Activated CD8-positive, alpha-beta memory T cell treated with anti-CD3 and anti-CD28 coated beads, Interleukin-2, amount 50 U/mL, for 24 hours (primary cell): ENCODE measurements at regions not wholly inside any gene's neighbourhood (a gene's known extent, or its start where the extent isn't known, plus 50 kb on each side); places are given as distances from the start of the nearest gene placed in this dataset.

Experiments used
- DNase-seq: peaks from one replicate; pipeline ENCODE4 v3.0.0-alpha.2; 2020; ENCODE audit errors: extremely low read depth

- no peak for DNase-seq
Measured at GRCh38 chr15:94057305-94057704, 174.1 kb upstream of the MCTP2 start.

GRCh38 chr15:94056314-94056713, 175.0 kb upstream of the MCTP2 start:
- DNase-seq = no peak

- no peak for DNase-seq
Measured at GRCh38 chr15:94053626-94054025, 177.7 kb upstream of the MCTP2 start.

- no peak for DNase-seq
Measured at GRCh38 chr15:94052711-94053110, 178.7 kb upstream of the MCTP2 start.

GRCh38 chr15:94047566-94047965, 183.8 kb upstream of the MCTP2 start:
- DNase-seq = no peak

GRCh38 chr15:94042180-94042928, 189.0 kb upstream of the MCTP2 start:
- no peak for DNase-seq

GRCh38 chr15:94041746-94042145, 189.6 kb upstream of the MCTP2 start:
- DNase-seq = no peak

GRCh38 chr15:94040541-94041248, 190.7 kb upstream of the MCTP2 start:
- DNase-seq = no peak

GRCh38 chr15:94036156-94036555, 195.2 kb upstream of the MCTP2 start:
- DNase-seq = no peak

- no peak for DNase-seq
Measured at GRCh38 chr15:94033683-94034020, 197.7 kb upstream of the MCTP2 start.

GRCh38 chr15:94033014-94033682, 198.2 kb upstream of the MCTP2 start:
- DNase-seq = no peak

- DNase-seq = no peak
Measured at GRCh38 chr15:94032571-94032970, 198.8 kb upstream of the MCTP2 start.

- no peak for DNase-seq
Measured at GRCh38 chr15:94031072-94031471, 200.3 kb upstream of the MCTP2 start.

GRCh38 chr15:94029495-94029894, 201.9 kb upstream of the MCTP2 start:
- DNase-seq = no peak

GRCh38 chr15:94028809-94029208, 202.6 kb upstream of the MCTP2 start:
- DNase-seq = no peak

- no peak for DNase-seq
Measured at GRCh38 chr15:94028121-94028520, 203.2 kb upstream of the MCTP2 start.

GRCh38 chr15:94027581-94027980, 203.8 kb upstream of the MCTP2 start:
- no peak for DNase-seq

GRCh38 chr15:94026458-94027304, 204.7 kb upstream of the MCTP2 start:
- no peak for DNase-seq

GRCh38 chr15:94023531-94023930, 207.8 kb upstream of the MCTP2 start:
- DNase-seq = no peak

- DNase-seq = no peak
Measured at GRCh38 chr15:94021621-94022320, 209.6 kb upstream of the MCTP2 start.

GRCh38 chr15:94019062-94019461, 212.3 kb upstream of the MCTP2 start:
- DNase-seq = no peak
